Kidney epithelial cell (primary cell): ENCODE measurements at regions not wholly inside any gene's neighbourhood (a gene's known extent, or its start where the extent isn't known, plus 50 kb on each side); places are given as distances from the start of the nearest gene placed in this dataset.

Experiments
- DNase-seq: peaks from one replicate; pipeline ENCODE4 v3.0.0-alpha.2; 2010; ENCODE audit warnings: low read depth
- H3K27me3 ChIP-seq: 2 replicates; pipeline ENCODE4 v1.6.0; 2011; ENCODE audit warnings: low read length; ENCODE audit not compliant: control insufficient read depth, insufficient read depth
- H3K36me3 ChIP-seq: 2 replicates; pipeline ENCODE4 v1.5.1; 2011; ENCODE audit warnings: low read length; ENCODE audit not compliant: control insufficient read depth, insufficient read depth
- H3K4me3 ChIP-seq: 2 replicates; pipeline ENCODE4 v1.5.1; 2011; ENCODE audit warnings: low read depth, mild to moderate bottlenecking, control low read depth, low read length
- CTCF ChIP-seq: IDR thresholded peaks from 2 replicates; pipeline ENCODE4 v1.5.1; 2011; ENCODE audit warnings: mild to moderate bottlenecking, moderate library complexity, low read length, control low read depth, inconsistent platforms; ENCODE audit not compliant: insufficient read depth, poor library complexity, severe bottlenecking

GRCh38 chrX:43008356-43008755 lies 230.4 kb upstream of the PPP1R2C start:
- H3K4me3 ChIP-seq = no peak overlapping the region
- H3K36me3 ChIP-seq = no peaks in the 10 kb centered on the region
- no peaks in the 10 kb centered on the region for H3K27me3 ChIP-seq
- DNase-seq = no peak
- TF ChIP-seq CTCF = no peak

- Histone ChIP-seq H3K27me3 (no peaks in the 10 kb centered on the region), H3K4me3 (no peak overlapping the region), H3K36me3 (no peaks in the 10 kb centered on the region)
- TF ChIP-seq CTCF = no peak
- DNase-seq = no peak
Measured at GRCh38 chrX:43016021-43016420, 238.1 kb upstream of the PPP1R2C start.

- DNase-seq = no peak
- Histone ChIP-seq H3K36me3 (no peaks in the 10 kb centered on the region), H3K27me3 (no peaks in the 10 kb centered on the region), H3K4me3 (no peak overlapping the region)
- TF ChIP-seq CTCF = no peak
Measured at GRCh38 chrX:43018031-43018430, 240.1 kb upstream of the PPP1R2C start.

GRCh38 chrX:43019021-43019420 lies 241.1 kb upstream of the PPP1R2C start:
- no peaks in the 10 kb centered on the region for H3K36me3 ChIP-seq
- H3K27me3 ChIP-seq = no peaks in the 10 kb centered on the region
- TF ChIP-seq CTCF = no peak
- DNase-seq = no peak
- H3K4me3 ChIP-seq = no peak overlapping the region

- DNase-seq = no peak
- no peak overlapping the region for H3K4me3 ChIP-seq
- H3K27me3 ChIP-seq = no peaks in the 10 kb centered on the region
- no peak for TF ChIP-seq CTCF
- no peaks in the 10 kb centered on the region for H3K36me3 ChIP-seq
Measured at GRCh38 chrX:43025806-43026315, 247.9 kb upstream of the PPP1R2C start.

- H3K36me3 ChIP-seq = no peaks in the 10 kb centered on the region
- TF ChIP-seq CTCF = no peak
- no peaks in the 10 kb centered on the region for H3K27me3 ChIP-seq
- DNase-seq = no peak
- H3K4me3 ChIP-seq = no peak overlapping the region
Measured at GRCh38 chrX:43064096-43064495, 286.1 kb upstream of the PPP1R2C start.
